CD14-positive monocyte (primary cell): ENCODE measurements at regions not wholly inside any gene's neighbourhood (a gene's known extent, or its start where the extent isn't known, plus 50 kb on each side); places are given as distances from the start of the nearest gene placed in this dataset.

ENCODE experiments used
- DNase-seq, 3 donors: peaks; one replicate each; pipeline ENCODE4 v3.0.0-alpha.2; 2011 to 2022
- H2AFZ ChIP-seq: 2 replicates; pipeline ENCODE4 v1.6.0; 2012; ENCODE audit warnings: mild to moderate bottlenecking, low read depth, low read length, inconsistent platforms; ENCODE audit not compliant: insufficient read depth, poor library complexity, severe bottlenecking
- H3K27ac ChIP-seq, 2 donors: 1 replicate in 1 of 2; 2 replicates in 1 of 2; pipeline ENCODE4 v1.5.1; 2012 to 2013; ENCODE audit warnings: low read length in 2 of 2, control low read depth in 1 of 2, inconsistent platforms in 1 of 2, low read depth in 1 of 2, mild to moderate bottlenecking in 1 of 2
- H3K27me3 ChIP-seq, 2 donors: one replicate each; pipeline versions ENCODE4 v1.6.0 to v1.6.1; 2011 to 2013; ENCODE audit warnings: low read length in 2 of 2; ENCODE audit not compliant: control insufficient read depth in 2 of 2, insufficient read depth in 2 of 2
- H3K36me3 ChIP-seq, 2 donors: replicated peaks in 1 of 2; 1 replicate in 1 of 2; 2 replicates in 1 of 2; pipeline versions ENCODE4 v1.5.1 to v1.6.1; 2012 to 2013; ENCODE audit warnings: low read length in 2 of 2, control low read depth in 1 of 2, inconsistent platforms in 1 of 2, mild to moderate bottlenecking in 1 of 2; ENCODE audit not compliant: insufficient read depth in 2 of 2, control insufficient read depth in 1 of 2
- H3K4me1 ChIP-seq, 2 donors: 1 replicate in 1 of 2; 2 replicates in 1 of 2; pipeline versions ENCODE4 v1.5.1 to v1.6.1; 2012 to 2013; ENCODE audit warnings: low read length in 2 of 2, control low read depth in 1 of 2, inconsistent platforms in 1 of 2, mild to moderate bottlenecking in 1 of 2, moderate library complexity in 1 of 2; ENCODE audit not compliant: insufficient read depth in 2 of 2, control insufficient read depth in 1 of 2
- H3K4me2 ChIP-seq: replicated peaks from 2 replicates; pipeline ENCODE3; 2012; ENCODE audit warnings: low read length, moderate library complexity, mild to moderate bottlenecking; ENCODE audit not compliant: poor library complexity, severe bottlenecking; ENCODE audit errors: extremely low read depth
- H3K4me3 ChIP-seq, 3 experiments: fragments of 200-600 bp in 1 of 3; sonication (generic) in 1 of 3; replicated peaks in 1 of 3; 1 replicate in 2 of 3; 2 replicates in 1 of 3; pipeline ENCODE4 v1.5.1; 2011 to 2013; ENCODE audit warnings: low read length in 3 of 3, mild to moderate bottlenecking in 3 of 3, control low read depth in 2 of 3, low read depth in 2 of 3, inconsistent platforms in 1 of 3, moderate library complexity in 1 of 3
- H3K79me2 ChIP-seq: 2 replicates; pipeline ENCODE4 v1.6.0; 2012; ENCODE audit warnings: mild to moderate bottlenecking, control low read depth, inconsistent platforms, low read length, moderate library complexity; ENCODE audit not compliant: insufficient read depth
- H3K9ac ChIP-seq: 2 replicates; pipeline ENCODE4 v1.6.0; 2017; ENCODE audit warnings: low read length, mild to moderate bottlenecking; ENCODE audit not compliant: insufficient read depth, poor library complexity, severe bottlenecking
- H3K9me3 ChIP-seq, 2 donors: replicated peaks in 1 of 2; 1 replicate in 1 of 2; 2 replicates in 1 of 2; pipeline versions ENCODE4 v1.5.1 to v1.6.1; 2012 to 2013; ENCODE audit warnings: low read length in 2 of 2, control low read depth in 1 of 2; ENCODE audit not compliant: control insufficient read depth in 1 of 2, insufficient read depth in 1 of 2
- H4K20me1 ChIP-seq: 2 replicates; pipeline ENCODE4 v1.6.0; 2012; ENCODE audit warnings: mild to moderate bottlenecking, low read length, control low read depth, moderate library complexity; ENCODE audit not compliant: insufficient read depth
- H3K27ac Mint-ChIP-seq, 7 donors: one replicate each; pipeline ENCODE4 v1.8.0; 2020; ENCODE audit warnings: mild to moderate bottlenecking in 7 of 7, mixed read lengths in 7 of 7, moderate library complexity in 6 of 7, inconsistent platforms in 2 of 7
- H3K27me3 Mint-ChIP-seq, 3 donors: one replicate each; pipeline ENCODE4 v1.8.0; 2021 to 2022; ENCODE audit warnings: low read depth in 3 of 3, mild to moderate bottlenecking in 3 of 3, mixed read lengths in 3 of 3, moderate library complexity in 3 of 3, inconsistent platforms in 1 of 3
- H3K36me3 Mint-ChIP-seq, 2 donors: one replicate each; pipeline ENCODE4 v1.8.0; 2020; ENCODE audit warnings: mixed read lengths in 2 of 2, inconsistent platforms in 1 of 2, mild to moderate bottlenecking in 1 of 2
- H3K4me1 Mint-ChIP-seq: one replicate; pipeline ENCODE4 v1.8.0; 2020; ENCODE audit warnings: mild to moderate bottlenecking, mixed read lengths
- H3K4me3 Mint-ChIP-seq, 2 donors: one replicate each; pipeline ENCODE4 v1.8.0; 2020; ENCODE audit warnings: mild to moderate bottlenecking in 2 of 2, mixed read lengths in 2 of 2, moderate library complexity in 1 of 2
- H3K9me3 Mint-ChIP-seq, 7 donors: one replicate each; pipeline ENCODE4 v1.8.0; 2020 to 2022; ENCODE audit warnings: mixed read lengths in 7 of 7, mild to moderate bottlenecking in 6 of 7, moderate library complexity in 6 of 7, inconsistent platforms in 2 of 7
- WGBS: methylation state at CpG from one replicate; pipeline ENCODE4 v1.1.5; 2013; ENCODE audit warnings: missing lambda C conversion rate; ENCODE audit not compliant: insufficient coverage; 5-methylcytosine and 5-hydroxymethylcytosine counted together
- intact Hi-C, 2 donors: fragments of 100-400 bp; cut with micrococcal nuclease; formaldehyde crosslinking; loops; one replicate each; pipeline versions ENCODE4 v1.15.0 to v1.15.1; 2023
- TF ChIP-seq, protein P1 (sequence below): fragments of 200-600 bp; IDR thresholded peaks from one replicate; pipeline ENCODE4 v1.8.0; 2022; ENCODE audit warnings: antibody characterized with exemption, mild to moderate bottlenecking

GRCh38 chr18:29652797-29653196, 1389.7 kb downstream of the DSC3 start:
- Histone ChIP-seq H3K4me1 (no peaks in the 10 kb centered on the region), H3K36me3 (no peaks in the 10 kb centered on the region), H3K27me3 (no peaks in the 10 kb centered on the region), H3K9ac (no peak overlapping the region), H2AFZ (no peak overlapping the region), H3K4me2 (no peak overlapping the region), H3K4me3 (no peak overlapping the region), H3K79me2 (no peaks in the 10 kb centered on the region), H3K27ac (no peak overlapping the region), H3K9me3 (peaks cover 9 to 18% of the 10 kb centered on the region in 2 donors), H4K20me1 (no peaks in the 10 kb centered on the region)
- intact Hi-C loops = no loop called here
- Mint-ChIP-seq H3K36me3 (no peaks in the 10 kb centered on the region), H3K27me3 (no peaks in the 10 kb centered on the region), H3K9me3 (peaks cover 3 to 12% (median 5%) of the 10 kb centered on the region in 7 donors), H3K4me1 (no peaks in the 10 kb centered on the region), H3K27ac (no peak overlapping the region), H3K4me3 (no peak overlapping the region)
- no peak for DNase-seq
- TF ChIP-seq, protein P1, sequence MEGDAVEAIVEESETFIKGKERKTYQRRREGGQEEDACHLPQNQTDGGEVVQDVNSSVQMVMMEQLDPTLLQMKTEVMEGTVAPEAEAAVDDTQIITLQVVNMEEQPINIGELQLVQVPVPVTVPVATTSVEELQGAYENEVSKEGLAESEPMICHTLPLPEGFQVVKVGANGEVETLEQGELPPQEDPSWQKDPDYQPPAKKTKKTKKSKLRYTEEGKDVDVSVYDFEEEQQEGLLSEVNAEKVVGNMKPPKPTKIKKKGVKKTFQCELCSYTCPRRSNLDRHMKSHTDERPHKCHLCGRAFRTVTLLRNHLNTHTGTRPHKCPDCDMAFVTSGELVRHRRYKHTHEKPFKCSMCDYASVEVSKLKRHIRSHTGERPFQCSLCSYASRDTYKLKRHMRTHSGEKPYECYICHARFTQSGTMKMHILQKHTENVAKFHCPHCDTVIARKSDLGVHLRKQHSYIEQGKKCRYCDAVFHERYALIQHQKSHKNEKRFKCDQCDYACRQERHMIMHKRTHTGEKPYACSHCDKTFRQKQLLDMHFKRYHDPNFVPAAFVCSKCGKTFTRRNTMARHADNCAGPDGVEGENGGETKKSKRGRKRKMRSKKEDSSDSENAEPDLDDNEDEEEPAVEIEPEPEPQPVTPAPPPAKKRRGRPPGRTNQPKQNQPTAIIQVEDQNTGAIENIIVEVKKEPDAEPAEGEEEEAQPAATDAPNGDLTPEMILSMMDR = no peak
- 94% methylated on average over 2 of the region's 2 CpGs for WGBS

DNA sequence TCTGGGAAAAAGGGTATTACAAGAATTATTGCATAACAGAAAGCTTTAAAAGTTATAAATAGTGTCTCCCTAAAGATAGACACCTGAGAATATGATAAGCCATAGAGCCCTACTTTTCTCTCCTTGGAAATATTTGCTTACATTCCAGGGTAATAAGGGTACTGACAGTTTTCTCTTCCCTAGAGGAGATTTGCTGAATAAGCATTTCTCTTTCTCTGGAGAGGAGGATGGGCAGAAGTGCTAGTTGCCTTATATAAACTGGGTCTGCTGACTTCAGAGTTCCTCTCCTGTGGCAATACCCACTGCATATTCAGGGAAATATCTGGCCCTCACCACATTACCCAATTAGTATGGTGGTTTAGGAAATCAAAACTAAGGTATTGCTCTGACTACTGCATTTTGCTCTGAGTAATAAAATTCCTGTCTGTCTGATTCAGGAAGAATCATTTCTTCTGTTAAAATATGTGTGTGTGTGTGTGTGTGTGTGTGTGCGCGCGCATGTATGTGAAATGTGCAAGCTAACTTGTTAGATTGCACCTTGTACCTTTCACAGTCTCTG, 1391.3 kb downstream of the DSC3 start:
- no peaks in the 10 kb centered on the region for H3K27me3 ChIP-seq
- peaks cover 9 to 18% of the 10 kb centered on the region in 2 donors for H3K9me3 ChIP-seq
- no peak overlapping the region for H3K27ac Mint-ChIP-seq
- intact Hi-C loops = no loop called here
- H3K9ac ChIP-seq = no peak overlapping the region
- TF ChIP-seq, protein P1 = no peak
- H3K36me3 ChIP-seq = no peaks in the 10 kb centered on the region
- no peak overlapping the region for H2AFZ ChIP-seq
- peaks cover 3 to 12% (median 5%) of the 10 kb centered on the region in 7 donors for H3K9me3 Mint-ChIP-seq
- no peak overlapping the region for H3K4me2 ChIP-seq
- no peak overlapping the region for H3K4me3 ChIP-seq
- H3K27ac ChIP-seq = no peak overlapping the region
- no peaks in the 10 kb centered on the region for H3K4me1 ChIP-seq
- WGBS = no CpG with 5 or more reads among the region's 3 CpGs
- H3K27me3 Mint-ChIP-seq = no peaks in the 10 kb centered on the region
- H3K4me3 Mint-ChIP-seq = no peak overlapping the region
- H4K20me1 ChIP-seq = no peaks in the 10 kb centered on the region
- H3K4me1 Mint-ChIP-seq = no peaks in the 10 kb centered on the region
- no peaks in the 10 kb centered on the region for H3K36me3 Mint-ChIP-seq
- DNase-seq = no peak
- H3K79me2 ChIP-seq = no peaks in the 10 kb centered on the region
